ENCODE measurements at regions not wholly inside any gene's neighbourhood (a gene's known extent, or its start where the extent isn't known, plus 50 kb on each side); places are given as distances from the start of the nearest gene placed in this dataset.
"Not testable (repeated sequence)": the region's sequence is repeated elsewhere in the genome, so short reads cannot be mapped to it uniquely, and the experiment has no call there.

GRCh38 chr17:83190601-83191387 lies 111.4 kb downstream of the METRNL start:
- intact Hi-C loops (cut with micrococcal nuclease), result no loop called here
- ATAC-seq, result no peak
- H3K36me3 Mint-ChIP-seq (ENCODE audit: low read depth), result no peaks in the 10 kb centered on the region
- ChIA-PET POLR2A (no interaction called here), CTCF (no interaction called here)
- no peaks in the 10 kb centered on the region for H3K27me3 Mint-ChIP-seq
- TF ChIP-seq, protein P1, sequence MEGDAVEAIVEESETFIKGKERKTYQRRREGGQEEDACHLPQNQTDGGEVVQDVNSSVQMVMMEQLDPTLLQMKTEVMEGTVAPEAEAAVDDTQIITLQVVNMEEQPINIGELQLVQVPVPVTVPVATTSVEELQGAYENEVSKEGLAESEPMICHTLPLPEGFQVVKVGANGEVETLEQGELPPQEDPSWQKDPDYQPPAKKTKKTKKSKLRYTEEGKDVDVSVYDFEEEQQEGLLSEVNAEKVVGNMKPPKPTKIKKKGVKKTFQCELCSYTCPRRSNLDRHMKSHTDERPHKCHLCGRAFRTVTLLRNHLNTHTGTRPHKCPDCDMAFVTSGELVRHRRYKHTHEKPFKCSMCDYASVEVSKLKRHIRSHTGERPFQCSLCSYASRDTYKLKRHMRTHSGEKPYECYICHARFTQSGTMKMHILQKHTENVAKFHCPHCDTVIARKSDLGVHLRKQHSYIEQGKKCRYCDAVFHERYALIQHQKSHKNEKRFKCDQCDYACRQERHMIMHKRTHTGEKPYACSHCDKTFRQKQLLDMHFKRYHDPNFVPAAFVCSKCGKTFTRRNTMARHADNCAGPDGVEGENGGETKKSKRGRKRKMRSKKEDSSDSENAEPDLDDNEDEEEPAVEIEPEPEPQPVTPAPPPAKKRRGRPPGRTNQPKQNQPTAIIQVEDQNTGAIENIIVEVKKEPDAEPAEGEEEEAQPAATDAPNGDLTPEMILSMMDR (IDR thresholded peaks at IDR 0.05), result no peak
- no peak for DNase-seq
- H3K9me3 Mint-ChIP-seq, result no peaks in the 10 kb centered on the region
- H3K4me3 Mint-ChIP-seq, result no peak overlapping the region
- no peak overlapping the region for H3K27ac Mint-ChIP-seq
- H3K4me1 Mint-ChIP-seq (ENCODE audit: low read depth), result peaks cover 19% of the 10 kb centered on the region

DNA sequence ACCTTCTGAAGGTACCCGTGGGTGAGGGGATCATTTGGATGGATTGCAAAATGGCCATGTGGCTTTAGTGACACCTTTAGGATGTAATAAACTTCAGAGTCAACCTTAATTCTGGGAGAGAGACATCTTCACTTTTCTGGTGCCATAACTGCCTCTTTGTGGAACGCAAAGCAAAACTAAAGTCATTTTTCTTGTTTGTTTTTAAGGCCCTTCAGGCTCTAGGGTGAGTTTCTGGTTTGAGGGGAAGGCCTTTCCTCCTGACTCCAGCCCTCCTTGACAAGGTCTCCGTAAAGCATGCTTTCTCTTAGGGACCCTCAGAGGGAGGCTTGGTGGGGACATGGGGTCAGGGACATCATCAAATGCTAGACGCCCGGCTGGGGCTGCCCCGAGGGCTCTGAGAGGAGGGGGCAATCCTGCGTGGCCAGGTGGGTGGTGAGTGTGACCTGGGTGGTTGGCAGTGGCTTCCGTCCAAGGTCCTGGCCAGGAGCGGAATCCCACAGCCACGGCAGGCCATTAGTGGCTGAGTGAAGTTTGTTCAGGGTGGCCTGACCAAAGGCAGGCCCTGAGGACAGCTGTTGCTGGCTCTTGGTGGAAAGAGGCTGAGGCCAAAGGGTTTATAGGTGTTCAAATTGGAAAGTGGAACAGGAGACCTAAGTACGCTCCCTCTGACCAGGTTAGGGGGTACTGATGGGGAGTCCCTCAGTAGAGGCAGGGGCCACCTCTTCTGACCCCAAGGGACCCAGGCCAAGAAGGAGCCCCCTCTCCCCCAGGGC lies 112.2 kb downstream of the METRNL start:
- H3K36me3 Mint-ChIP-seq (ENCODE audit: low read depth), result no peaks in the 10 kb centered on the region
- ChIA-PET POLR2A (no interaction called here), CTCF (no interaction called here)
- DNase-seq (no peak), ATAC-seq (no peak)
- H3K27me3 Mint-ChIP-seq, result no peaks in the 10 kb centered on the region
- H3K4me3 Mint-ChIP-seq, result no peak overlapping the region
- peaks cover 19% of the 10 kb centered on the region for H3K4me1 Mint-ChIP-seq (ENCODE audit: low read depth)
- H3K27ac Mint-ChIP-seq, result no peak overlapping the region
- TF ChIP-seq, protein P1 (IDR thresholded peaks at IDR 0.05), result no peak
- no peaks in the 10 kb centered on the region for H3K9me3 Mint-ChIP-seq
- intact Hi-C loops (cut with micrococcal nuclease), result no loop called here

DNA sequence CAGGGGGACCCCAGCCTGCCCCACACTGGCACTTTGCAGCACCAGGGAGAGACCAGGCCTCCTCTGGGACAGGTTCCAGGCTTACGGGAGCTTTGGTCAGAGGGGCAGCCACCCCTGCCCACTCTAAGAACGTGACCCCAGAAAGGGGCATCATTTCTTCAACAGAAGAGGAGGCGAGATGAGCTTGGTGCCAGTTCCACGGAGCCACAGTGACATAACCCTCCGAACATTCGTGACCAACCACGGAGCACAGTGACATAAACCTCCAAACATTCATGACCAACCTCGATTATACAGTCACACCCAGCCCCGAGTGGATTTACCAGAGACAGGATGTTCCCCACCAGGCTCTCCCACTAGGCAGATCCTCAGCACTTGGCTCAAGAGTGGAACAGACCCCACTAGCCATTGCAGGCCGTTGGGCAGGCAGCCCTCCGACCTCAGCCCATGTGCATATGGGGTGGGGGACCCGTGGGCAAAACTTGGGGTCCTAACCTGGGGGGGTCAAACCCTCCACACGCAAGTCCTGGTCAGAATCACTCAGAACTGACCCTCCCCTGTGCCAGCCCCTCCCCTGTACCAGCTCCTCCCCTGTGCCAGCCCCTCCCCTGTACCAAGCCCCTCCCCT lies 112.9 kb downstream of the METRNL start:
- CTCF ChIA-PET, result no interaction called here
- ATAC-seq, result no peak

GRCh38 chr17:83192789-83193335 lies 113.5 kb downstream of the METRNL start:
- intact Hi-C loops (cut with micrococcal nuclease); DNase-seq; H3K4me3 Mint-ChIP-seq; POLR2A ChIA-PET; H3K27me3 Mint-ChIP-seq; ATAC-seq; H3K9me3 Mint-ChIP-seq; H3K36me3 Mint-ChIP-seq (ENCODE audit: low read depth); CTCF ChIA-PET; H3K27ac Mint-ChIP-seq: not testable (repeated sequence)
- H3K4me1 Mint-ChIP-seq (ENCODE audit: low read depth), result peaks cover 21% of the 10 kb centered on the region

More for the DNA sequence above, 112.9 kb downstream of the METRNL start:
- TF ChIP-seq, protein P1 (IDR thresholded peaks at IDR 0.05), result no peak
- Mint-ChIP-seq H3K36me3 (ENCODE audit: low read depth) (no peaks in the 10 kb centered on the region), H3K27me3 (no peaks in the 10 kb centered on the region), H3K4me3 (no peak overlapping the region), H3K9me3 (no peaks in the 10 kb centered on the region), H3K4me1 (ENCODE audit: low read depth) (peaks cover 19% of the 10 kb centered on the region), H3K27ac (no peak overlapping the region)
- DNase-seq, result no peak
- POLR2A ChIA-PET, result no interaction called here
- intact Hi-C loops (cut with micrococcal nuclease), result no loop called here

- intact Hi-C loops (cut with micrococcal nuclease), result no loop called here
- peak overlapping the region; percentile 14 for H3K4me3 Mint-ChIP-seq
Measured at GRCh38 chr17:83193336-83194185, 114.2 kb downstream of the METRNL start.

More at GRCh38 chr17:83193336-83194185, 114.2 kb downstream of the METRNL start:
- peaks cover 25% of the 10 kb centered on the region for H3K4me1 Mint-ChIP-seq (ENCODE audit: low read depth)
- H3K27me3 Mint-ChIP-seq, result no peaks in the 10 kb centered on the region
- CTCF ChIA-PET, result no interaction called here
- no peaks in the 10 kb centered on the region for H3K9me3 Mint-ChIP-seq
- peak; percentile 60 for DNase-seq
- peak; percentile 67 for ATAC-seq
- TF ChIP-seq, protein P1 (IDR thresholded peaks at IDR 0.05), result no peak
- peak overlapping the region; percentile 83 for H3K27ac Mint-ChIP-seq
- POLR2A ChIA-PET, result no interaction called here
- H3K36me3 Mint-ChIP-seq (ENCODE audit: low read depth), result no peaks in the 10 kb centered on the region

Measured in activated CD8-positive, alpha-beta T cell treated with anti-CD3 and anti-CD28 coated beads for 36 hours (primary cell).